HS-27A (cell line): ENCODE measurements at regions not wholly inside any gene's neighbourhood (a gene's known extent, or its start where the extent isn't known, plus 50 kb on each side); places are given as distances from the start of the nearest gene placed in this dataset.
"Not testable (repeated sequence)": the region's sequence is repeated elsewhere in the genome, so short reads cannot be mapped to it uniquely, and the experiment has no call there.

Experiments
- DNase-seq: peaks from one replicate; pipeline ENCODE4 v3.0.0-alpha.2; 2012; ENCODE audit warnings: low read depth, missing footprints

GRCh38 chr7:86366946-86367345, 276.8 kb upstream of the GRM3 start:
- no peak for DNase-seq

GRCh38 chr7:86340407-86340806, 303.3 kb upstream of the GRM3 start:
- DNase-seq: not testable (repeated sequence)

GRCh38 chr7:86339051-86339450, 304.7 kb upstream of the GRM3 start:
- no peak for DNase-seq

GRCh38 chr7:86328801-86329433, 314.8 kb upstream of the GRM3 start:
- no peak for DNase-seq

GRCh38 chr7:86326847-86327246, 316.9 kb upstream of the GRM3 start:
- no peak for DNase-seq

- no peak for DNase-seq
These were observed 322.8 kb upstream of the GRM3 start for GRCh38 chr7:86320889-86321288.

- no peak for DNase-seq
These were observed 323.4 kb upstream of the GRM3 start for GRCh38 chr7:86320341-86320740.

- no peak for DNase-seq
These were observed 329.9 kb upstream of the GRM3 start for GRCh38 chr7:86313842-86314241.

- DNase-seq: no peak
These were observed 342.4 kb upstream of the GRM3 start for GRCh38 chr7:86301301-86301700.

- no peak for DNase-seq
These were observed 348.2 kb upstream of the GRM3 start for GRCh38 chr7:86295526-86295925.

- no peak for DNase-seq
These were observed 361.6 kb upstream of the GRM3 start for GRCh38 chr7:86282014-86282682.

GRCh38 chr7:86280150-86280549, 363.6 kb upstream of the GRM3 start:
- no peak for DNase-seq

GRCh38 chr7:86262781-86263180, 380.9 kb upstream of the GRM3 start:
- no peak for DNase-seq

- no peak for DNase-seq
These were observed 385.8 kb upstream of the GRM3 start for GRCh38 chr7:86257894-86258293.

GRCh38 chr7:86252406-86252805, 391.3 kb upstream of the GRM3 start:
- DNase-seq: no peak

- DNase-seq: no peak
These were observed 394.7 kb upstream of the GRM3 start for GRCh38 chr7:86248977-86249376.

GRCh38 chr7:86243171-86243570, 400.5 kb upstream of the GRM3 start:
- DNase-seq: no peak

GRCh38 chr7:86226191-86226590, 417.5 kb upstream of the GRM3 start:
- DNase-seq: no peak

GRCh38 chr7:86222806-86223205, 420.9 kb upstream of the GRM3 start:
- no peak for DNase-seq

GRCh38 chr7:86214734-86215133, 429.0 kb upstream of the GRM3 start:
- DNase-seq: no peak

- no peak for DNase-seq
These were observed 430.7 kb upstream of the GRM3 start for GRCh38 chr7:86212976-86213375.

GRCh38 chr7:86209036-86209435, 434.7 kb upstream of the GRM3 start:
- DNase-seq: no peak

GRCh38 chr7:86207740-86208139, 436.0 kb upstream of the GRM3 start:
- DNase-seq: no peak

- no peak for DNase-seq
These were observed 440.9 kb upstream of the GRM3 start for GRCh38 chr7:86202833-86203232.
